Fibroblast of peridontal ligament (primary cell): ENCODE measurements at regions not wholly inside any gene's neighbourhood (a gene's known extent, or its start where the extent isn't known, plus 50 kb on each side); places are given as distances from the start of the nearest gene placed in this dataset.
A peak's percentile ranks its signal among the peaks of the same experiment; 100 is the strongest.

Experiments
- DNase-seq: peaks from one replicate; pipeline ENCODE4 v3.0.0-alpha.2; 2010; ENCODE audit errors: extremely low read depth

- DNase-seq = no peak
Observed at GRCh38 chr1:30061292-30062220, 661.8 kb downstream of the MATN1 start.

GRCh38 chr1:30060738-30061137 is 662.6 kb downstream of the MATN1 start:
- DNase-seq = no peak

GRCh38 chr1:30058970-30059369 is 664.4 kb downstream of the MATN1 start:
- peak; percentile 40 for DNase-seq

GRCh38 chr1:30054126-30054525 is 669.3 kb downstream of the MATN1 start:
- no peak for DNase-seq

GRCh38 chr1:30052178-30052577 is 671.2 kb downstream of the MATN1 start:
- no peak for DNase-seq

GRCh38 chr1:30051777-30052176 is 671.6 kb downstream of the MATN1 start:
- no peak for DNase-seq

- DNase-seq = no peak
Observed at GRCh38 chr1:30049748-30050296, 673.6 kb downstream of the MATN1 start.

- no peak for DNase-seq
Observed at GRCh38 chr1:30048905-30049304, 674.5 kb downstream of the MATN1 start.

GRCh38 chr1:30047576-30047975 is 675.8 kb downstream of the MATN1 start:
- DNase-seq = no peak

GRCh38 chr1:30046751-30047150 is 676.6 kb downstream of the MATN1 start:
- no peak for DNase-seq

- no peak for DNase-seq
Observed at GRCh38 chr1:30045304-30046090, 677.9 kb downstream of the MATN1 start.

- DNase-seq = no peak
Observed at GRCh38 chr1:30044656-30045144, 678.7 kb downstream of the MATN1 start.

GRCh38 chr1:30043731-30044408 is 679.5 kb downstream of the MATN1 start:
- no peak for DNase-seq

GRCh38 chr1:30043256-30043655 is 680.1 kb downstream of the MATN1 start:
- DNase-seq = no peak

GRCh38 chr1:30042438-30043147 is 680.8 kb downstream of the MATN1 start:
- no peak for DNase-seq

GRCh38 chr1:30041741-30042437 is 681.5 kb downstream of the MATN1 start:
- no peak for DNase-seq

- no peak for DNase-seq
Observed at GRCh38 chr1:30040081-30041019, 683.0 kb downstream of the MATN1 start.

GRCh38 chr1:30039354-30040080 is 683.9 kb downstream of the MATN1 start:
- DNase-seq = no peak
